Activated naive CD8-positive, alpha-beta T cell treated with anti-CD3 and anti-CD28 coated beads, Interleukin-2, amount 10 ng/mL, durations not matched to agents 7 days and 5 days (primary cell): ENCODE measurements at regions not wholly inside any gene's neighbourhood (a gene's known extent, or its start where the extent isn't known, plus 50 kb on each side); places are given as distances from the start of the nearest gene placed in this dataset.

Experiments
- ATAC-seq: fragments of 150-1000 bp; cut with Tn5 transposase; one replicate; pipeline ENCODE4 v1.10.0; 2021; ENCODE audit warnings: low read depth, moderate library complexity
- POLR2A ChIA-PET: fragments of 350-600 bp; sonication (Branson Sonifier 250); formaldehyde crosslinking; loops from one replicate; lab custom pipeline; 2021; ENCODE audit warnings: antibody characterized with exemption; lab: Charles Lee
- DNase-seq: peaks from one replicate; pipeline ENCODE4 v3.0.0; 2021
- H3K27ac Mint-ChIP-seq: one replicate; pipeline ENCODE4 v1.8.0; 2022; ENCODE audit warnings: mild to moderate bottlenecking, mixed read lengths
- H3K27me3 Mint-ChIP-seq: one replicate; pipeline ENCODE4 v1.8.0; 2022; ENCODE audit warnings: mild to moderate bottlenecking, moderate library complexity, mixed read lengths
- H3K36me3 Mint-ChIP-seq: one replicate; pipeline ENCODE4 v1.8.0; 2021; ENCODE audit warnings: mild to moderate bottlenecking, mixed read lengths
- H3K4me1 Mint-ChIP-seq: one replicate; pipeline ENCODE4 v1.8.0; 2021; ENCODE audit warnings: mixed read lengths
- H3K4me3 Mint-ChIP-seq: one replicate; pipeline ENCODE4 v1.8.0; 2022; ENCODE audit warnings: mild to moderate bottlenecking, moderate library complexity, mixed read lengths
- H3K9me3 Mint-ChIP-seq: one replicate; pipeline ENCODE4 v1.8.0; 2021; ENCODE audit warnings: mixed read lengths

DNA sequence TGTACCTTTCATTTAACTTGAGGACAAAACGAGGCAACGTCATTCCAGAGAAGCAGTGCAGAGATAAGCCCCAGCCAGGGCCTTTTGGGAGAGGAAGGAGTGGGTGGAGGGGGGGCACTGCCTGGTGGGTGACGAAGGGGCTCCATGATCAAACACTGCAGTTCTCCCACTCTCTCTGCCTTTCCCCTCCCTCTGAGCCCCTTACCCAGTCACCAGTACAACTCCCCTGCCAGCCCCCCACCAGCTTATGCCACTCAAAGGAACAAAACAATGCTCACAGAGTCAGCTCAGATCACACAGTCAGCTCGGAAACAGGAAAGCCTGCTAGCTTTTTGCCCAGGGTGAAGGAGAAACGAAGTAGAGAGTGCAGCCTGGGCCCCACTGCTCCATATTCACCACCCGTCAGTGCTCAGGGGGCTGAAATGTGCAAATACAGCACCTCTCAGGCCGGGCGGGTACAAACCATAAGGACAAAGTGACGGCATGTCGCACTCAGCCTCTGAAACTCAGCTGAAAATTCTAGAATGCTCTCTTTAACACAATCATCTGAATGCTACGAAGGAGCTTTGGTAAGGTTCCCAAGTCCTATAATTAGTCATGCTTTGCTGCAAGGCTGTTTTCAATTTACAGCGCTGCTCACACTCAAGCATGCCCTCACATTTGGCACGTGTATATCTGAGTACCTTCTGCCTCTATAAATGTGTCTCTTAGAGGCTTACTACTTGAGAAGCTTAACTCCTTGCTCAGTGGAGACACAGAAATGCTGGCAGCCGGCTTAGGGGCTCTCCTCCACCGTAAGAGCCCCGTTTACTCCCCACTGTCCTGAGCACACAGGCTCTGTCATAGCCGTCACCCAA, 65.8 kb upstream of the RAB4A start:
- H3K27me3 Mint-ChIP-seq = peaks cover 9% of the 10 kb centered on the region
- peak overlapping the region; percentile 82 for H3K27ac Mint-ChIP-seq
- H3K36me3 Mint-ChIP-seq = no peaks in the 10 kb centered on the region
- H3K9me3 Mint-ChIP-seq = no peaks in the 10 kb centered on the region
- DNase-seq = no peak
- POLR2A ChIA-PET = no interaction called here
- no peak for ATAC-seq
- H3K4me1 Mint-ChIP-seq = peaks cover 17% of the 10 kb centered on the region
- no peak overlapping the region for H3K4me3 Mint-ChIP-seq

DNA sequence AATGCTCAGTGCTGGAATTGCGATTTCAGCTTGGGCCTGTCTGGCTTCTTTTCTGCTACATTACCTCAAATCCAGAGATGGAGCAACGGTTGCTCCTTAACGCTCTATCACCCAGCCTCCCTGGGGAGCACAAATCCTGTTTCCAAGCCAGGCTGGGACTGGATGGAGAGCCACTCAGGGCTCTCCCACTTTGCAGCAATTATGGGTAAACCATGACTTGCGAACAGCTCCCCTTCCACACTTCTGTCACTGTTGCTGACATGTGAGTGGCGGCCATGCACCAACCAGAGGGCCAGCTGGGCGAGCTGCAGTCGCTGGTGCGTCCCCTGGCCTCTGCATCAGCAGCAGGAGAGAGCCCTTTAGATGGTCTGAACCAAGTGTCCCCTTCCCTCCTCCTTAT, 65.1 kb upstream of the RAB4A start:
- POLR2A ChIA-PET = no interaction called here
- ATAC-seq = no peak
- Mint-ChIP-seq H3K4me3 (no peak overlapping the region), H3K27me3 (peaks cover 7% of the 10 kb centered on the region), H3K9me3 (no peaks in the 10 kb centered on the region), H3K36me3 (no peaks in the 10 kb centered on the region), H3K4me1 (peaks cover 12% of the 10 kb centered on the region), H3K27ac (no peak overlapping the region)
- DNase-seq = no peak

DNA sequence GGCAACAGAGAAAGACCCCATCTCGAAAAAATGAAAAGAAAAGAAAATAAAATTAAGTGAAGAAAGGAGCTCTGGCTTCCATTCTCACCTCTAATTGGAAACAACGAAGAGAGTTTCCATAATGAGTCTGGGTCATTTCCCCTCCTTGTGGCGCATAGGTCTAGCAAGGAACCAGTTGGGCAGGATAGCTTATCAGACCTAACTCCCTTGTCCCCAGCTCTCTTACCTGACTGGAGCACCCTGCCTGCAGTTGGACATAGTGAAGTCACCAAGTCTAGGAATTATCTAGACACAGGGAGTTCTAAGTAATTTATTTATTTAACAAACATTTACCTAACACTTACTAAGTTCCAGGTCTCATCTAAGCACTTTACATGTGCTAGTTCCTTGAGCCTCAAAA, 63.0 kb upstream of the RAB4A start:
- H3K36me3 Mint-ChIP-seq = no peaks in the 10 kb centered on the region
- POLR2A ChIA-PET = no interaction called here

DNA sequence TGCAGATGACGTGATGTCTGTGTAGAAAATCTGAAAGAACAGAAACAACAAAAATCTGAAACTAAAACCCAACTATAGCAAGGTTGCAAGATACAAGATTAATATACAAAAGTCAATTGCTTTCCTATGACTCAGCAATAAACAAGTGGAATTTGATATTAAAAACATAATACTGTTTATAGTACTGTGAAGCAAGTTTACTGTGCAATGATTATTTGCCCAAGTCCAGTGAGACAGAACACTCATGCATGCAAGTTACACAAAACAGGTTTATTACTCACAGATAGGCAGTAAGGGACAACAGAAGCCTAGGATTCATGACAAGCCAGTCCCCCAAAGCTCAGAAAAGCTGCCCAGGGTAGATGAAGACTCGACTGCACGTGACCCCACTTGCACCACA, 62.4 kb upstream of the RAB4A start:
- no peak for ATAC-seq
- POLR2A ChIA-PET = no interaction called here
- H3K4me1 Mint-ChIP-seq = peaks cover 10% of the 10 kb centered on the region

More for the DNA sequence above, 63.0 kb upstream of the RAB4A start:
- Mint-ChIP-seq H3K4me3 (no peak overlapping the region), H3K9me3 (no peaks in the 10 kb centered on the region), H3K27ac (no peak overlapping the region), H3K27me3 (peaks cover 5% of the 10 kb centered on the region), H3K4me1 (peaks cover 10% of the 10 kb centered on the region)
- DNase-seq (no peak), ATAC-seq (no peak)

DNA sequence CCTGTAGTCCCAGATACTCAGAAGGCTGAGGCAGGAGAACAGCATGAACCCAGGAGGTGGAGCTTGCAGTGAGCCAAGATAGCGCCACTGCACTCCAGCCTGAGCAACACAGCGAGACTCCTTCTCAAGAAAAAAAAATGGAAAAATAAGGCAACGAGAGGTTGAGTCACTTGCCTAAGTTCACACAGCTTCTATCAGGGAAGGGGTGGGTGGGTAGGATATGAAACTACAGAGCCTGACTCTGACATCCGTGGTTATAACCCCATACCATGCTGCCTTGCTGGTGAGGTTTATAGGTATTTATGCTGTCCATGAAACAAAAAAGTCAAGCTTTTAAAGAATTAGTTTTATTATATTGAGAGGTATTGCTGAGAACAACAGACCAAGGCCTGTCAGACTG, 61.5 kb upstream of the RAB4A start:
- POLR2A ChIA-PET = no interaction called here
- Mint-ChIP-seq H3K9me3 (no peaks in the 10 kb centered on the region), H3K36me3 (no peaks in the 10 kb centered on the region), H3K27me3 (peaks cover 5% of the 10 kb centered on the region), H3K4me1 (peaks cover 10% of the 10 kb centered on the region), H3K27ac (no peak overlapping the region), H3K4me3 (no peak overlapping the region)
- peak; percentile 70 for ATAC-seq
- DNase-seq = no peak

More for the DNA sequence above, 62.4 kb upstream of the RAB4A start:
- no peak overlapping the region for H3K27ac Mint-ChIP-seq
- H3K4me3 Mint-ChIP-seq = no peak overlapping the region
- no peaks in the 10 kb centered on the region for H3K36me3 Mint-ChIP-seq
- H3K9me3 Mint-ChIP-seq = no peaks in the 10 kb centered on the region
- peaks cover 5% of the 10 kb centered on the region for H3K27me3 Mint-ChIP-seq
- DNase-seq = no peak

DNA sequence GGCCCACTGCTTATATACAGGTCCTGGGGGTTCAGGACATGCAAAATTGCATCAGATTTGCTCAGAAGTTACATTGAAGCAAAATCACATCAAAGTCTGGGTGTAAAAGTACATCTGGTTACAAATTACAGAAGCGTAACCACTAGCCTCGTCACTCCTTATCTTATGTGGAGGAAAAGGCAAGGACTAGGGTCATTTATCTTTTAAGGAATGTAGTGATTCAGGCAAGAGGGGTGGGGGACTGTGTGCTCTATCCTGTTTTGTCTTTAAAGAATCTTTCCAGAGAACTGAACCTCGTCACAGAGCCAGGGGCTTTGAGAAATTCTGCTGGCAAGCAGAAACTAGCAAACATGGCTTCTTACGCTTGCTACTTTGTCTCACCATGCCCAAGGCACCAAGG, 61.1 kb upstream of the RAB4A start:
- DNase-seq (no peak), ATAC-seq (no peak)
- POLR2A ChIA-PET = no interaction called here
- H3K4me1 Mint-ChIP-seq = peaks cover 10% of the 10 kb centered on the region
- H3K27me3 Mint-ChIP-seq = peaks cover 5% of the 10 kb centered on the region
- no peak overlapping the region for H3K27ac Mint-ChIP-seq
- no peak overlapping the region for H3K4me3 Mint-ChIP-seq
- H3K9me3 Mint-ChIP-seq = no peaks in the 10 kb centered on the region
- no peaks in the 10 kb centered on the region for H3K36me3 Mint-ChIP-seq

DNA sequence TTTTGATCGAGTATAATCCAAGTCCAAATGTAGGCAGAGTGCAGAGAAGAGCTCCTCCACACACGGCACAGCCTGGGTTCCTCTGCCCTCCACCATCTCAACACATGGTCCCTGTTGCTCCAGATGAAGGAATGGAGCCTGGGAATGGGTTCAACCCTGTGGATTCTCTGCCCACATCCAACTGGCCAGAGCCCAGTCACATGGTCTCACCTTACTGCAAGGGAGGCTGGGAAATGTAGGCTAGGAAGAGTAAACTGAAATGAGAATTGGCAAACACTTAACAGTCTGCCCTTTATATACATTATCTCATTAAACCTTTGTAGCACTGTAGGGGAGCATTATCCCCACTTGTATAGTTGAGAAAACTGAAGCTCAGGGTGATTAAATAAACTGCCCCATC, 60.1 kb upstream of the RAB4A start:
- no peak for DNase-seq
- H3K4me1 Mint-ChIP-seq = peaks cover 7% of the 10 kb centered on the region
- H3K36me3 Mint-ChIP-seq = no peaks in the 10 kb centered on the region
- H3K27ac Mint-ChIP-seq = no peak overlapping the region
- POLR2A ChIA-PET = no interaction called here
- no peak for ATAC-seq
- H3K27me3 Mint-ChIP-seq = peaks cover 5% of the 10 kb centered on the region
- no peak overlapping the region for H3K4me3 Mint-ChIP-seq
- no peaks in the 10 kb centered on the region for H3K9me3 Mint-ChIP-seq

DNA sequence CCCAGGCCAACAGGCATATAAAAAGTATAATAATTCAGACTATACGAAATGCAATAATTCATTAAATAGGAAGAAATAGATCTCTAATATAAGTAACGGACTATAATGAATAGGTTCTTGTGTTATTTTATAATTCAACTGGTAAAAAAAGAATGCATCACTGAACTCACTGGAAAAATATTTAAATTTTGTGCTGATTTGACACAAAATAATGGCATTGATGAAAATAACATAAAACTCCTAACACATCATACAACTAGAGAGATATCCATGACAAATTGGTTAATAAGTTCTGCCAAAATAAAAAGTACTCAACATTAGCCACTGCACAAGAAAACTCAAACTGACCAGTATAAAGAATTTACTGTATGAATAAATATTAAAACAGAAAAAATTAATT, 57.1 kb upstream of the RAB4A start:
- no peaks in the 10 kb centered on the region for H3K9me3 Mint-ChIP-seq

DNA sequence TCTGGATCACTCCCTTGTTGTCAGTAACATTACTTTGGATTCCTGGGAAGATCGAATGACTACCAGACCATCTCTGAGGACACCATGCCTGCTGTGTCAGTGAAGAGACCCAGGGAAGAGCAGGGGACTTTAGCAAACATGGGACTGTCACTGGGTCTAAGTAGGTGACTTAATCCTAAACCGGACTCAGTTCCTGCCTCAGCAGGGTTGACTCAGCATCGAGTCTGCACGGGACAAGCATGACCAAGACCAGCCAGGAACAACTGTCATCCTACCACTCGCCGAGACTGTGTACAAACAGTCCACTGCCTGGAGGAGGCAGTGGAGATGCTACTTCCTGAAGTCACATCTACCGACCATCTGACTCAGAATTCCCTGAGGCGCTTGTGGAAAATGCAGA, 53.2 kb upstream of the RAB4A start:
- no peak for ATAC-seq
- POLR2A ChIA-PET = no interaction called here

More for the DNA sequence above, 57.1 kb upstream of the RAB4A start:
- no peak overlapping the region for H3K4me3 Mint-ChIP-seq
- no peak overlapping the region for H3K27ac Mint-ChIP-seq
- POLR2A ChIA-PET = no interaction called here
- peaks cover 6% of the 10 kb centered on the region for H3K4me1 Mint-ChIP-seq
- no peak for DNase-seq
- H3K36me3 Mint-ChIP-seq = no peaks in the 10 kb centered on the region
- peaks cover 3% of the 10 kb centered on the region for H3K27me3 Mint-ChIP-seq
- ATAC-seq = no peak

DNA sequence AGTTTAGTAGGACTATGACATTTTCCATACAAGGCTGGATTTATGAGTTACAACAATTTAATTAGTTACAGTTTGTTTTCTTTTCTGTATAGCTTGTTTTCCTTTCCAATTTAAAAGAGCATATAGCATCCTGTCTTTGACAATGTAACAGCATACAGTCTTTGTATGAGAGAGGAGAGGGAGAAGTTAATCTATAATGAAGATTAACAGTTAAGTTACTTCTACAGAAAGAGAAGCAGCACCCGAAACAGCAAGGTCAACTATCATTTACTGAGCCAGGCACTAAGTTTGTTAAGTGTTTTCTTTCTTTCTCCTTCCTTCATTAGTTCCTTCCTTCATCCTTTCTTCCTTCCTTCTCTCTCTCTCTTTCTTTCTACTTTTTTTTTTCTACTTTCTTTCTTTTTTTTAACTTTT, 52.3 kb upstream of the RAB4A start:
- no peaks in the 10 kb centered on the region for H3K4me1 Mint-ChIP-seq

More for the DNA sequence above, 53.2 kb upstream of the RAB4A start:
- DNase-seq = no peak
- no peaks in the 10 kb centered on the region for H3K4me1 Mint-ChIP-seq
- H3K4me3 Mint-ChIP-seq = no peak overlapping the region
- no peaks in the 10 kb centered on the region for H3K9me3 Mint-ChIP-seq
- no peaks in the 10 kb centered on the region for H3K36me3 Mint-ChIP-seq
- peaks cover 3% of the 10 kb centered on the region for H3K27me3 Mint-ChIP-seq
- H3K27ac Mint-ChIP-seq = no peak overlapping the region

DNA sequence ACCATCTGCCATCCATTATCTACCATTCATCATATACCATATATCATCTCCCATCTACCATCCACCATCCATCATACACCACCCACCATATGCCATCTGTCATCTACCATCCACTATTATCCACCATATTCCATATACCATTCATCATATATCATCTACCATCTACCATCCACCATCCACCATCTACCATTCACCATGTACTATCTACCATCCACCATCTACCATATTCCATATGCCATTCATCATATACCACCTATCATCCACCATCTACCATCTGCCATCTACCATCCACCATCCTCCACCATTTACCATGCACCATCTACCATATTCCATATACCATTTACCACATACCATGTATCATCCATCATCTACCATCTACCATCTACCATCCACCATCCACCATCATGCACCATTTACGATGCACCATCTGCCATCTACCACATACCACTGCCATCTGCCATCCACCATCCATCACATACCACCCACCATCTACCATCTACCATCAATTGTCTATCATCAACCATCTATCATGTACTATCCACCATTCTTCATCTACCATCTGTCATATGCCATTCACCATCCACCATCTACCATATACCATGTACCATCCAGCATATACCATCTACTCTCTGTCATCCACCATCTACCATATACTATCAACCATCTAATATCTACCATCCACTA, 50.6 kb upstream of the RAB4A start:
- Mint-ChIP-seq H3K4me1 (no peaks in the 10 kb centered on the region), H3K36me3 (no peaks in the 10 kb centered on the region), H3K9me3 (no peaks in the 10 kb centered on the region), H3K27ac (no peak overlapping the region), H3K27me3 (peaks cover 3% of the 10 kb centered on the region), H3K4me3 (no peak overlapping the region)
- no peak for DNase-seq
- POLR2A ChIA-PET = no interaction called here
- no peak for ATAC-seq

More for the DNA sequence above, 52.3 kb upstream of the RAB4A start:
- H3K27me3 Mint-ChIP-seq = peaks cover 3% of the 10 kb centered on the region
- no peak overlapping the region for H3K27ac Mint-ChIP-seq
- H3K36me3 Mint-ChIP-seq = no peaks in the 10 kb centered on the region
- no peak for DNase-seq
- POLR2A ChIA-PET = no interaction called here
- no peak overlapping the region for H3K4me3 Mint-ChIP-seq
- no peak for ATAC-seq
- H3K9me3 Mint-ChIP-seq = no peaks in the 10 kb centered on the region

DNA sequence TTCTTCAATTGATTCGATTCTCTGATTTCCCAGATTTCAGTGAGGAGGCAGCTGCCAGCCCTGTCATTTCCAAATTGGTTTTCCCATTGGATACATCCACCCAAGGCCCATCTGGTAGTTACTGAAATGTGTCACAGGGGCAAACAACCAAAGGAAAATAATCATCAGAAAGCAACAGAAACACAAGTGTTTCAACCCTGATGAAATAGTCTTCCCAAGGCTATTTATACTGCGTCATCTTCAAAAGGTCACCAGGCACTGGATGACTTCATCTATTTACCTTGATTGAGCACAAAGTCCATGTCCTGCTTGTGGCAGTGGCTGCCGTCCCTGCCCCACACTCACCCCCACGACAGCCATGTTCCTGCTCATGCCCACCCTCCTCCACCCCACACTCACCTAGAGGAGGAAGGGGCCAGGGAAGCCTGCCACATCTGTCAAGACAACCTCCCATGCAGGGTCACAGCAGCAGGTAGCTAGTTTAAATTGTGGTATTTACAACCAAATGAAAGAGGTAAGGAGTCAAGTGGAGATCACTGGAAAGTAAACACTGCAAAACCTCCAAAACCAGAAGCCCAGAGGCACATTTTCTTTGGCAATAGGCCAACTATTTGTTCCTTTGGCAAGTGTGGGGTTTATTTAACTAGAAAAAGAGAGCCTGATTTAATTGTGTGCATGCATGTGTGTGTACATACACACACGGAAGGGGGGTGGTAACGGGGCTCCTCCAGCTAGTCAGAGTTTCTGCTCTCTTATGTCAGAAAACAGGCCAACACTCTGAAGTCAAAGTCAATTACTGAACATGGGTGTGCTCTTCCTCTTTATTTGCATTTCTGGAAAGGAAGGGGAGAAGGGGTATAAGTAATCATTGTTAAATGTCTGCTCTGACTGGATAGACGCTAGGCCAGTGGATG, 49.5 kb upstream of the RAB4A start:
- Mint-ChIP-seq H3K4me3 (no peak overlapping the region), H3K9me3 (no peaks in the 10 kb centered on the region), H3K36me3 (no peaks in the 10 kb centered on the region), H3K27me3 (peaks cover 3% of the 10 kb centered on the region), H3K4me1 (no peaks in the 10 kb centered on the region), H3K27ac (no peak overlapping the region)
- DNase-seq (no peak), ATAC-seq (no peak)
- POLR2A ChIA-PET = no interaction called here
